AG04449 (cell line): ENCODE measurements at regions not wholly inside any gene's neighbourhood (a gene's known extent, or its start where the extent isn't known, plus 50 kb on each side); places are given as distances from the start of the nearest gene placed in this dataset.

Experiments used
- CTCF ChIA-PET: fragments of 350-600 bp; formaldehyde crosslinking; extraction: SDS; loops from one replicate; lab custom pipeline; 2021; ENCODE audit warnings: antibody characterized with exemption; lab: Yijun Ruan, JAX
- POLR2A ChIA-PET: fragments of 400-600, 350-600 bp; formaldehyde crosslinking; extraction: SDS; loops from one replicate; lab custom pipeline; 2020; ENCODE audit warnings: antibody characterized with exemption, inconsistent platforms; lab: Yijun Ruan, JAX
- DNase-seq: peaks from one replicate; pipeline ENCODE4 v3.0.0-alpha.2; 2010; ENCODE audit warnings: low read depth, low spot score
- H3K4me3 ChIP-seq: 2 replicates; pipeline ENCODE4 v1.5.1; 2011; ENCODE audit warnings: low read depth, mild to moderate bottlenecking, control low read depth, low read length
- TF ChIP-seq, protein P1 (sequence below): IDR thresholded peaks from one replicate; pipeline ENCODE4 v1.5.1; 2011; ENCODE audit warnings: mild to moderate bottlenecking, moderate library complexity, low read length, control low read depth, inconsistent platforms; ENCODE audit not compliant: insufficient read depth; ENCODE audit errors: missing control alignments

DNA sequence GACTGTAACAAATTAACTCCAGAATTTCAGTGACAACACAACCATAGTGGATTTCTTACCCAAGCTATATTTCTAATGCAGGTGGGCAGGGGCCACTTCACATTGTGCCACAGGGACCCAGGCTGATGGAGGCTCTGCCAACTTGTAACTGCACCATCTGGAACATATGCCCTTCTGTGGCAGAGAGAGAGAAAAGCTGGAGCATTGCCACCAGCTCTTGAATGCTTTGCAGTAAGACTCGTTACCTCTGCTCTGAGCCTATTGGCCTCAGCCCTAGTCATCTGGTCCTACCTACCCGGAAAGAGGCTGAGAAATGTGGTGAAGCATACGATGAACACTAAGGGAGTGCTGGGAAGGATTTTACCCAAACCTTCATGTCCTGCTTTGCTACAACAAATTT is 587.1 kb downstream of the ZNF385D start:
- DNase-seq = no peak
- H3K4me3 ChIP-seq = no peak overlapping the region
- ChIA-PET CTCF (no interaction called here), POLR2A (no interaction called here)
- TF ChIP-seq, protein P1, sequence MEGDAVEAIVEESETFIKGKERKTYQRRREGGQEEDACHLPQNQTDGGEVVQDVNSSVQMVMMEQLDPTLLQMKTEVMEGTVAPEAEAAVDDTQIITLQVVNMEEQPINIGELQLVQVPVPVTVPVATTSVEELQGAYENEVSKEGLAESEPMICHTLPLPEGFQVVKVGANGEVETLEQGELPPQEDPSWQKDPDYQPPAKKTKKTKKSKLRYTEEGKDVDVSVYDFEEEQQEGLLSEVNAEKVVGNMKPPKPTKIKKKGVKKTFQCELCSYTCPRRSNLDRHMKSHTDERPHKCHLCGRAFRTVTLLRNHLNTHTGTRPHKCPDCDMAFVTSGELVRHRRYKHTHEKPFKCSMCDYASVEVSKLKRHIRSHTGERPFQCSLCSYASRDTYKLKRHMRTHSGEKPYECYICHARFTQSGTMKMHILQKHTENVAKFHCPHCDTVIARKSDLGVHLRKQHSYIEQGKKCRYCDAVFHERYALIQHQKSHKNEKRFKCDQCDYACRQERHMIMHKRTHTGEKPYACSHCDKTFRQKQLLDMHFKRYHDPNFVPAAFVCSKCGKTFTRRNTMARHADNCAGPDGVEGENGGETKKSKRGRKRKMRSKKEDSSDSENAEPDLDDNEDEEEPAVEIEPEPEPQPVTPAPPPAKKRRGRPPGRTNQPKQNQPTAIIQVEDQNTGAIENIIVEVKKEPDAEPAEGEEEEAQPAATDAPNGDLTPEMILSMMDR = no peak

DNA sequence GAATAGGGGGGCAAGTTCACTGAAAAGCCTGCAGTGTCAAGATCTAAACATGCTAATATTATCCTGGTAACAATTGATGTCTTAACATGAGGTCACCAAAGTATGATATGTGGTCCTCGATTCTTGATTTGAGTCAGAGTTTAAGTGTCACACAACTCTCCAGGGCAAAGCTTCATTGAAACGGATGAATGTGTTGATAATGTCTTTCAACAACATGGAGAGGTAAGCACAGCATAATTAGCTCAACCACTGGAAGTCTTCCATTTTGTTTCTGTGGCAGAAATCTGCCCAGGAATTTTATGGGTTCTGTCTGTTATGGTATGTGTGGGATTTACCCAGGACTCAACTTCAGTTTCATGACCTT is 591.5 kb downstream of the ZNF385D start:
- H3K4me3 ChIP-seq = no peak overlapping the region
- TF ChIP-seq, protein P1 = no peak
- ChIA-PET POLR2A (interaction anchor here (1.0 kb wide), 1 partner anchor 186 kb away, joined by 3 read pairs; no protein-coding TSS in a partner anchor), CTCF (interaction anchor here (1.0 to 1.1 kb wide), 2 partner anchors 10 to 324 kb away, joined by 3 to 4 read pairs; no protein-coding TSS in a partner anchor)
- no peak for DNase-seq

DNA sequence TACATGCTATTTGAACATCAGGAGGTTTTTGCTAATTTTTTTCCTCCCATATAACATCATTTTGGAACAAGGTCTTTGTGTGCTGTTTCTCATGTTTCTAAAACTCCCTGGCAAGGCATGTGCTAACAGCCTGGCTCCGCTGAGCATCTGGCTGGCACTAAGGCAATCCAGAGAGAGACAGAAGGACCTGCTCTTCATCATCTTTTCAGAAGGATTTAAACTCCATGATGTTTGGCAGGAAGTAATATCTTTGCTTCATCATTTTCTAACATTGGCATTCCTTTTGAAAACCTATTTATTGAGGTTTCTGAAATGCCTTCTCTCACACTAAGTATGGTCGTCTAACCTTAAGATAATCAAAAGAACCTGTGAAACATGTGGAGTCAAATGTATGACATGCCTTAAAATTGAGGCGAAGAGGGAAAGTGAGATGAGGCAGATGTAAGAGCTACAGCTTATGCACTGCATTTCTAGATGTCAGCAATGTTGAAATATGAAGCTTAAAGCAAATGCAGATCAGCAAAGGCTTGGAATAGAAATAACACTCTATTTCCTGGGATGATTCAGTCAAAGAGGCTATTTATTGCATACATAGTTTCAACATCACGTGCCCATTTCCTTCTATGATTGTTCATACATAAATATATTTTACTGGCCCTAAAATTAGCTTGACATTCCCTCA is 592.0 kb downstream of the ZNF385D start:
- POLR2A ChIA-PET = interaction anchor here (1.0 kb wide), 1 partner anchor 186 kb away, joined by 3 read pairs; no protein-coding TSS in a partner anchor
- TF ChIP-seq, protein P1 = no peak
- peak; percentile 54 for DNase-seq
- CTCF ChIA-PET = interaction anchor here (1.0 to 1.1 kb wide), 2 partner anchors 11 to 325 kb away, joined by 3 to 4 read pairs; no protein-coding TSS in a partner anchor
- no peak overlapping the region for H3K4me3 ChIP-seq

DNA sequence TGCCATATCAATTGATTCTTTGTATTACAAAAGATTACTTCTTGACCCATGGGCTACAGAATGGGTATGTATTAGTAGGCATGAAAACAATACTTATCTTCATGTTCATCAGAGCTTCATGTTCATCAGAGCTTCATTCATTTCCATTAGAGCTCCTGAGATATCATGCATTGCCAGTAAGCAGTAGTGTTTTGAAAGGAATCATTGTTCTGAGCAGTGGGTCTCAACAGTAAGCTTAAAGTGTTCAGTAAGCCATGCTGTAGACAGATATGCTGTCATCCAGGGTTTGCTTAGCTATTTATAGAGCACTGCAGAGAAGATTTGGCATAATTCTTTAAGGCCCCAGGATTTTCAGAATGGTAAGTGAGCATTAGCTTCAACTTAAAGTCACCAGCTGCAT is 596.1 kb downstream of the ZNF385D start:
- DNase-seq = no peak
- ChIA-PET CTCF (no interaction called here), POLR2A (no interaction called here)
- no peak overlapping the region for H3K4me3 ChIP-seq
- TF ChIP-seq, protein P1 = no peak

DNA sequence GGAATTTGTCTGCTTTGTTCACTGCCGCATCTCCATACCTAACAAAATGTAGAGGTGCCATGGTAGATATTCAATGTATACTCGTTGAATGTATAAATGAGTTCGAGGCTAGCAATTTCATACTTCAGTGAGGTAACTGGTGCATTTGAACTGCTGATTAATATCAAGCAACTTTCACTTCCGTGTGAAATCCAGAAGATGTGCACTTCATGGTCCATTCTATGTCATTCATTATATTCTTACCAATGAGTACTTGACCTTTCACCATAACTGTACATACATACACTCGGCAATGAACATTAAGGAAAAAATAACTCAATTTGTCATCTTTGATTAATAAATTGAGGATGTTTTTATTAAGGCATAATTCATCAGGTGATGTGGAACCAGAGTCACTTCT is 598.5 kb downstream of the ZNF385D start:
- TF ChIP-seq, protein P1 = no peak
- ChIA-PET POLR2A (no interaction called here), CTCF (no interaction called here)
- H3K4me3 ChIP-seq = no peak overlapping the region
- no peak for DNase-seq

DNA sequence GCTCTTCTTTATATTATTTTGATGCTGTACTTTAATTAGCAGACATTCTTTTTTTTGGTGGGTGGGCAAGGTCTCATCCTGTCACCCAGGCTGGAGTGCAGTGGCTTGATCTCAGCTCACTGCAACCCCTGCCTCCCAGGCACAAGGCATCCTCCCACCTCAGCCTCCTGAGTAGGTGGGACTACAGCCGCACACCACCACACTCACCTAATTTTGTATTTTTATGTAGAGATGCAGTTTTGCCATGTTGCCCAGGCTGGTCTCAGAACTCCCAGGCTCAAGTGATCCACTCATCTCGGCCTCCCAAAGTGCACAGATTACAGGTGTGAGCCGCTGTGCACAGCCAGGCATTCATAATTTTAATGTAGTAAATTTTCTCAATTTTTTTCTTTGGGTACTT is 608.1 kb downstream of the ZNF385D start:
- POLR2A ChIA-PET = no interaction called here
- TF ChIP-seq, protein P1 = no peak

More for the DNA sequence above, 608.1 kb downstream of the ZNF385D start:
- no peak for DNase-seq
- H3K4me3 ChIP-seq = no peak overlapping the region
- CTCF ChIA-PET = no interaction called here
